GM23338 (cell line): ENCODE measurements at regions not wholly inside any gene's neighbourhood (a gene's known extent, or its start where the extent isn't known, plus 50 kb on each side); places are given as distances from the start of the nearest gene placed in this dataset.

ENCODE experiments used
- ATAC-seq: fragments of 200-7000 bp; cut with Tn5 transposase; 3 replicates; pipeline ENCODE4 v1.9.1; 2020
- DNase-seq: peaks from one replicate; pipeline ENCODE4 v3.0.0-alpha.2; 2015; ENCODE audit warnings: low spot score
- H2AFZ ChIP-seq: fragments of 200-600 bp; sonication (generic); 2 replicates; pipeline ENCODE4 v1.8.0; 2016; ENCODE audit warnings: antibody characterized with exemption, mild to moderate bottlenecking, moderate library complexity
- H3F3A ChIP-seq: fragments of 200-600 bp; sonication (generic); replicated peaks from 2 replicates; pipeline ENCODE4 v1.8.0; 2017; ENCODE audit warnings: antibody characterized with exemption, mixed run types, low read depth
- H3K27ac ChIP-seq: fragments of 200-600 bp; sonication (generic); 2 replicates; pipeline ENCODE4 v1.6.1; 2016; ENCODE audit warnings: low read depth
- H3K27me3 ChIP-seq: fragments of 200-600 bp; sonication (generic); 2 replicates; pipeline ENCODE4 v1.8.0; 2016; ENCODE audit warnings: mild to moderate bottlenecking, mixed run types, moderate library complexity; ENCODE audit not compliant: insufficient read depth
- H3K36me3 ChIP-seq: fragments of 200-600 bp; sonication (generic); 2 replicates; pipeline ENCODE4 v1.8.0; 2016; ENCODE audit warnings: mild to moderate bottlenecking; ENCODE audit not compliant: insufficient read depth
- H3K4me1 ChIP-seq: fragments of 200-600 bp; sonication (generic); 2 replicates; pipeline ENCODE4 v1.8.0; 2016; ENCODE audit warnings: mild to moderate bottlenecking, moderate library complexity; ENCODE audit not compliant: insufficient read depth
- H3K4me2 ChIP-seq: fragments of 200-600 bp; sonication (generic); 2 replicates; pipeline ENCODE4 v1.7.1; 2017; ENCODE audit warnings: mixed run types
- H3K4me3 ChIP-seq: fragments of 200-600 bp; sonication (generic); 2 replicates; pipeline ENCODE4 v1.6.1; 2016; ENCODE audit warnings: mixed run types
- H3K79me2 ChIP-seq: fragments of 200-600 bp; sonication (generic); replicated peaks from 2 replicates; pipeline ENCODE4 v1.8.0; 2017; ENCODE audit warnings: mild to moderate bottlenecking; ENCODE audit not compliant: insufficient read depth
- H3K9me2 ChIP-seq: fragments of 200-600 bp; sonication (generic); 2 replicates; pipeline ENCODE4 v1.8.0; 2017; ENCODE audit not compliant: insufficient read depth
- H4K20me1 ChIP-seq: fragments of 200-600 bp; sonication (generic); replicated peaks from 2 replicates; pipeline ENCODE4 v1.8.0; 2017; ENCODE audit warnings: mild to moderate bottlenecking; ENCODE audit not compliant: insufficient read depth
- H3K27ac Mint-ChIP-seq: 2 replicates; pipeline ENCODE4 v1.8.0; 2020; ENCODE audit warnings: inconsistent platforms, mild to moderate bottlenecking, moderate library complexity, mixed read lengths
- H3K27me3 Mint-ChIP-seq: 3 replicates; pipeline ENCODE4 v1.8.0; 2022; ENCODE audit warnings: low read depth, mild to moderate bottlenecking, moderate library complexity, mixed read lengths, inconsistent platforms; ENCODE audit not compliant: insufficient read depth, poor library complexity
- H3K36me3 Mint-ChIP-seq: 3 replicates; pipeline ENCODE4 v1.8.0; 2021; ENCODE audit warnings: low read depth, mild to moderate bottlenecking, inconsistent platforms, moderate library complexity, mixed read lengths
- H3K4me1 Mint-ChIP-seq: 3 replicates; pipeline ENCODE4 v1.8.0; 2020; ENCODE audit warnings: mild to moderate bottlenecking, inconsistent platforms, mixed read lengths
- H3K4me3 Mint-ChIP-seq: 3 replicates; pipeline ENCODE4 v1.8.0; 2021; ENCODE audit warnings: moderate library complexity, mild to moderate bottlenecking, inconsistent platforms, mixed read lengths
- H3K9me3 Mint-ChIP-seq: 3 replicates; pipeline ENCODE4 v1.8.0; 2020; ENCODE audit warnings: moderate library complexity, mild to moderate bottlenecking, inconsistent platforms, mixed read lengths
- CREB1 ChIP-seq: fragments of 250-450 bp; sonication (Bioruptor Pico); IDR thresholded peaks from 2 replicates; pipeline ENCODE4 v1.5.0; 2020; ENCODE audit warnings: low read depth, mild to moderate bottlenecking, moderate library complexity
- CTCF ChIP-seq, 2 experiments: fragments of 200-600 bp in 1 of 2; sonication (generic) in 1 of 2; conservative IDR thresholded peaks; 2 replicates each; pipeline versions ENCODE4 v1.5.1 to v1.6.1; 2016 to 2017; ENCODE audit warnings: antibody characterized with exemption in 2 of 2, low read depth in 2 of 2, mild to moderate bottlenecking in 2 of 2, moderate library complexity in 1 of 2
- EZH2phosphoT487 ChIP-seq: fragments of 200-600 bp; sonication (generic); IDR thresholded peaks from one replicate; pipeline ENCODE4 v1.8.1; 2018; ENCODE audit warnings: antibody characterized with exemption; ENCODE audit not compliant: unreplicated experiment
- NANOG ChIP-seq: IDR thresholded peaks from 2 replicates; pipeline ENCODE4 v1.6.1; 2016; ENCODE audit warnings: antibody characterized with exemption, borderline replicate concordance
- REST ChIP-seq: IDR thresholded peaks from one replicate; pipeline ENCODE4 v1.6.1; 2018; ENCODE audit warnings: antibody characterized with exemption; ENCODE audit not compliant: unreplicated experiment
- STAT1 ChIP-seq: IDR thresholded peaks from one replicate; pipeline ENCODE4 v1.6.1; 2016; ENCODE audit warnings: antibody characterized with exemption; ENCODE audit not compliant: unreplicated experiment
- ZNF114 ChIP-seq: fragments of 250-450 bp; sonication (Bioruptor Pico); IDR thresholded peaks from 2 replicates; pipeline ENCODE4 v1.5.0; 2020; ENCODE audit warnings: mild to moderate bottlenecking, moderate library complexity
- ZNF331 ChIP-seq: fragments of 250-450 bp; sonication (Bioruptor Pico); IDR thresholded peaks from 2 replicates; pipeline ENCODE4 v1.5.0; 2020; ENCODE audit warnings: low read depth, mild to moderate bottlenecking, moderate library complexity
- ZNF462 ChIP-seq: fragments of 250-450 bp; sonication (Bioruptor Pico); IDR thresholded peaks from 2 replicates; pipeline ENCODE4 v1.5.0; 2020; ENCODE audit warnings: mild to moderate bottlenecking, moderate library complexity

- Histone ChIP-seq H3K9me2 (no peaks in the 10 kb centered on the region), H3K4me2 (no peak overlapping the region), H3F3A (no peaks in the 10 kb centered on the region), H3K27ac (no peak overlapping the region), H3K79me2 (no peaks in the 10 kb centered on the region), H3K27me3 (no peaks in the 10 kb centered on the region), H4K20me1 (no peaks in the 10 kb centered on the region), H3K4me1 (peaks cover 13% of the 10 kb centered on the region; the same call in 1 of the 2 replicates), H3K36me3 (no peaks in the 10 kb centered on the region), H2AFZ (no peak overlapping the region), H3K4me3 (no peak overlapping the region)
- no peak for DNase-seq
- peaks cover 12% of the 10 kb centered on the region for H3K27me3 Mint-ChIP-seq
- no peak overlapping the region for H3K4me3 Mint-ChIP-seq
- H3K36me3 Mint-ChIP-seq = no peaks in the 10 kb centered on the region
- H3K27ac Mint-ChIP-seq = no peak overlapping the region
- H3K4me1 Mint-ChIP-seq = peaks cover 33% of the 10 kb centered on the region
- H3K9me3 Mint-ChIP-seq = no peaks in the 10 kb centered on the region; the same call in 2 of the 3 replicates
- TF ChIP-seq CREB1 (CRISPR knock-in tag) (no peak), STAT1 (no peak), EZH2phosphoT487 (no peak), ZNF114 (CRISPR knock-in tag) (no peak), ZNF462 (CRISPR knock-in tag) (no peak), ZNF331 (CRISPR knock-in tag) (no peak), CTCF (conservative IDR thresholded peaks at IDR 0.05; ENCODE audit: low read depth in 2 of 2) (no peak), REST (no peak), NANOG (no peak)
- ATAC-seq = no peak
Observed at GRCh38 chrX:69303231-69303630, 138.0 kb upstream of the PJA1 start.
